ENCODE measurements at regions not wholly inside any gene's neighbourhood (a gene's known extent, or its start where the extent isn't known, plus 50 kb on each side); places are given as distances from the start of the nearest gene placed in this dataset.
"Not testable (repeated sequence)": the region's sequence is repeated elsewhere in the genome, so short reads cannot be mapped to it uniquely, and the experiment has no call there.

GRCh38 chr1:157407917-157408525 is 144.3 kb downstream of the FCRL5 start:
- DNase-seq (ENCODE audit: low read depth): no peak

- no peak for DNase-seq (ENCODE audit: low read depth)
Measured at GRCh38 chr1:157407367-157407766, 144.9 kb downstream of the FCRL5 start.

- DNase-seq (ENCODE audit: low read depth): no peak
Measured at GRCh38 chr1:157405662-157406061, 146.7 kb downstream of the FCRL5 start.

GRCh38 chr1:157404614-157405013 is 147.7 kb downstream of the FCRL5 start:
- no peak for DNase-seq (ENCODE audit: low read depth)

GRCh38 chr1:157404063-157404501 is 148.2 kb downstream of the FCRL5 start:
- no peak for DNase-seq (ENCODE audit: low read depth)

GRCh38 chr1:157403608-157404007 is 148.7 kb downstream of the FCRL5 start:
- no peak for DNase-seq (ENCODE audit: low read depth)

- no peak for DNase-seq (ENCODE audit: low read depth)
Measured at GRCh38 chr1:157403203-157403602, 149.1 kb downstream of the FCRL5 start.

- DNase-seq (ENCODE audit: low read depth): no peak
Measured at GRCh38 chr1:157400766-157401165, 151.5 kb downstream of the FCRL5 start.

GRCh38 chr1:157399984-157400382 is 152.3 kb downstream of the FCRL5 start:
- DNase-seq (ENCODE audit: low read depth): no peak

GRCh38 chr1:157399343-157399983 is 152.9 kb downstream of the FCRL5 start:
- DNase-seq (ENCODE audit: low read depth): no peak

GRCh38 chr1:157390651-157391050 is 161.7 kb downstream of the FCRL5 start:
- DNase-seq (ENCODE audit: low read depth): no peak

GRCh38 chr1:157388057-157388456 is 164.3 kb downstream of the FCRL5 start:
- DNase-seq (ENCODE audit: low read depth): no peak

GRCh38 chr1:157384258-157384657 is 168.1 kb downstream of the FCRL5 start:
- DNase-seq (ENCODE audit: low read depth): no peak

GRCh38 chr1:157382351-157382750 is 170.0 kb downstream of the FCRL5 start:
- DNase-seq (ENCODE audit: low read depth): no peak

- no peak for DNase-seq (ENCODE audit: low read depth)
Measured at GRCh38 chr1:157380523-157380922, 171.8 kb downstream of the FCRL5 start.

- not testable (repeated sequence) for DNase-seq (ENCODE audit: low read depth)
Measured at GRCh38 chr1:157377280-157377713, 175.0 kb downstream of the FCRL5 start.

GRCh38 chr1:157376681-157377080 is 175.6 kb downstream of the FCRL5 start:
- no peak for DNase-seq (ENCODE audit: low read depth)

GRCh38 chr1:157372311-157372710 is 180.0 kb downstream of the FCRL5 start:
- not testable (repeated sequence) for DNase-seq (ENCODE audit: low read depth)

- DNase-seq (ENCODE audit: low read depth): no peak
Measured at GRCh38 chr1:157371826-157372225, 180.5 kb downstream of the FCRL5 start.

GRCh38 chr1:157371221-157371620 is 181.1 kb downstream of the FCRL5 start:
- no peak for DNase-seq (ENCODE audit: low read depth)

- DNase-seq (ENCODE audit: low read depth): no peak
Measured at GRCh38 chr1:157370698-157371097, 181.6 kb downstream of the FCRL5 start.

GRCh38 chr1:157369808-157370521 is 182.3 kb downstream of the FCRL5 start:
- DNase-seq (ENCODE audit: low read depth): no peak

GRCh38 chr1:157368941-157369340 is 183.4 kb downstream of the FCRL5 start:
- not testable (repeated sequence) for DNase-seq (ENCODE audit: low read depth)

All from stimulated activated CD8-positive, alpha-beta memory T cell treated with anti-CD3 and anti-CD28 coated beads, Interleukin-4, amount 100 ng/mL, for 24 hours (primary cell).